ENCODE measurements at regions not wholly inside any gene's neighbourhood (a gene's known extent, or its start where the extent isn't known, plus 50 kb on each side); places are given as distances from the start of the nearest gene placed in this dataset.
"Not testable (repeated sequence)": the region's sequence is repeated elsewhere in the genome, so short reads cannot be mapped to it uniquely, and the experiment has no call there.

- Histone ChIP-seq H3K27me3 (ENCODE audit: control insufficient read depth, insufficient read depth, low read length) (no peaks in the 10 kb centered on the region), H3K36me3 (ENCODE audit: control insufficient read depth, insufficient read depth, low read length) (no peaks in the 10 kb centered on the region), H3K4me3 (ENCODE audit: low read depth, low read length) (no peak overlapping the region)
- TF ChIP-seq, protein P1, sequence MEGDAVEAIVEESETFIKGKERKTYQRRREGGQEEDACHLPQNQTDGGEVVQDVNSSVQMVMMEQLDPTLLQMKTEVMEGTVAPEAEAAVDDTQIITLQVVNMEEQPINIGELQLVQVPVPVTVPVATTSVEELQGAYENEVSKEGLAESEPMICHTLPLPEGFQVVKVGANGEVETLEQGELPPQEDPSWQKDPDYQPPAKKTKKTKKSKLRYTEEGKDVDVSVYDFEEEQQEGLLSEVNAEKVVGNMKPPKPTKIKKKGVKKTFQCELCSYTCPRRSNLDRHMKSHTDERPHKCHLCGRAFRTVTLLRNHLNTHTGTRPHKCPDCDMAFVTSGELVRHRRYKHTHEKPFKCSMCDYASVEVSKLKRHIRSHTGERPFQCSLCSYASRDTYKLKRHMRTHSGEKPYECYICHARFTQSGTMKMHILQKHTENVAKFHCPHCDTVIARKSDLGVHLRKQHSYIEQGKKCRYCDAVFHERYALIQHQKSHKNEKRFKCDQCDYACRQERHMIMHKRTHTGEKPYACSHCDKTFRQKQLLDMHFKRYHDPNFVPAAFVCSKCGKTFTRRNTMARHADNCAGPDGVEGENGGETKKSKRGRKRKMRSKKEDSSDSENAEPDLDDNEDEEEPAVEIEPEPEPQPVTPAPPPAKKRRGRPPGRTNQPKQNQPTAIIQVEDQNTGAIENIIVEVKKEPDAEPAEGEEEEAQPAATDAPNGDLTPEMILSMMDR (IDR thresholded peaks at IDR 0.05; ENCODE audit: insufficient read depth, low read length, severe bottlenecking), result no peak
- no peak for FAIRE-seq
- no peak for DNase-seq (ENCODE audit: low read depth)
These were observed 82.9 kb upstream of the RUFY1 start for GRCh38 chr5:179467441-179467840.

- TF ChIP-seq, protein P1 (IDR thresholded peaks at IDR 0.05; ENCODE audit: insufficient read depth, low read length, severe bottlenecking), result no peak
These were observed 85.7 kb upstream of the RUFY1 start for GRCh38 chr5:179464631-179465030.

DNA sequence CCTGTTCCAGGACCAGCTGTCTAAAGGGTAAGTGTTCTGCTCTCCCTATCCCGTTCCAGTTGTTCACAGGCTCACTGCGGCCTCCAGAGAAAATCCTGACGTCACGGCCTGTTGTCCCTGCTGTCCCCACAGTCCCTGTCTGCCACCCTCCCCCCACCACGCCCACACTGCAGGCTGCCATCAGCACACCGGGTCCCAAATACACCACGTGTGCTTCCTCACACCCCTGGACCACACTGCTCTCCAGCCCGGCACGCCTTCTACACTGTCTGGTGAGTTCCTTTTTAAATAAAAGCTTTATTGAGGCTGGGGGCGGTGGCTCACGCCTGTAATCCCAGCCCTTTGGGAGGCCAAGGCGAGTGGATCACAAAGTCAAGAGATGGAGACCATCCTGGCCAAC lies 88.3 kb upstream of the RUFY1 start:
- H3K27me3 ChIP-seq (ENCODE audit: control insufficient read depth, insufficient read depth, low read length), result no peaks in the 10 kb centered on the region
- FAIRE-seq (no peak), DNase-seq (ENCODE audit: low read depth) (no peak)
- no peak overlapping the region for H3K4me3 ChIP-seq (ENCODE audit: low read depth, low read length)
- TF ChIP-seq, protein P1 (IDR thresholded peaks at IDR 0.05; ENCODE audit: insufficient read depth, low read length, severe bottlenecking), result no peak
- no peaks in the 10 kb centered on the region for H3K36me3 ChIP-seq (ENCODE audit: control insufficient read depth, insufficient read depth, low read length)

More at GRCh38 chr5:179464631-179465030, 85.7 kb upstream of the RUFY1 start:
- FAIRE-seq (no peak), DNase-seq (ENCODE audit: low read depth) (no peak)
- no peaks in the 10 kb centered on the region for H3K36me3 ChIP-seq (ENCODE audit: control insufficient read depth, insufficient read depth, low read length)
- no peaks in the 10 kb centered on the region for H3K27me3 ChIP-seq (ENCODE audit: control insufficient read depth, insufficient read depth, low read length)
- H3K4me3 ChIP-seq (ENCODE audit: low read depth, low read length), result no peak overlapping the region

DNA sequence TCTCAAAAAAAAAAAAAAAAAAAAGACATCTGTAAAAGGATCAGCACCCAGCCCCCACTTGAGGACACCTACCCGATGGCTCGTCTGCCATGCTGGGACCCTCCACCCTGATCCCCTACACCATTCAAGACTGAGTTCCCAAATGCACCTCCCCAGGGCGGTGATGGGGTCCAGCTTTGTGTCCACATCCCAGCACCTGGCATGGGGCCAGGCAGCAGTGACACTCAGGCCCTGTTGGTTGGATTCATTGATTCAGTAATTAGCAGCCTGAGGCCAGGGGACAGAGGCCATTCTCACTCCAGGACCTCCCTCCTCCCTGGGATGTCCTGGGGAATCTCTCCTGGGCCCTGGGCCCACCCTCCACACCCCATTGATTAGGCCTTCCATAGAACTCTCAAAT lies 88.8 kb upstream of the RUFY1 start:
- no peaks in the 10 kb centered on the region for H3K36me3 ChIP-seq (ENCODE audit: control insufficient read depth, insufficient read depth, low read length)
- FAIRE-seq, result no peak
- DNase-seq (ENCODE audit: low read depth), result no peak
- no peaks in the 10 kb centered on the region for H3K27me3 ChIP-seq (ENCODE audit: control insufficient read depth, insufficient read depth, low read length)
- TF ChIP-seq, protein P1 (IDR thresholded peaks at IDR 0.05; ENCODE audit: insufficient read depth, low read length, severe bottlenecking), result no peak
- no peak overlapping the region for H3K4me3 ChIP-seq (ENCODE audit: low read depth, low read length)

DNA sequence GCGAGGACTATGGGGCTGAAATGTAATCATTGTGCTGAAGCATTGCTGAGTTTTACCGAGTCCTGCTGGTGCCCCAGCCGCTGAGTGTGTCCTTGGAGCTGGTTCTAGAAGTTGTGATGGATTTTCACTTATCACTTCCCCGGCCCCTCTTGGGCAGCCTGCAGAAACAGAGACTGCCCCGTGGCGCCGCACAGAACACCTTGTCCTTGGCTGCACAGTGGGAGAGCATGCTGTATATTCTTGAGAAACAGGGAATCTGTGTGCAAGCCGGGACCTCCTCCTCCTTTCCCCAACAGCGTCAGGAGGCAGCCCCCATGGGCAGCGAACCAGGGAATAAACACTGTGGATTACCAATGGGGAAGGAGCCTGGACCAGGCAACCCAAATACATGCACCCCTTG lies 90.6 kb upstream of the RUFY1 start:
- no peak for DNase-seq (ENCODE audit: low read depth)
- Histone ChIP-seq H3K27me3 (ENCODE audit: control insufficient read depth, insufficient read depth, low read length) (no peaks in the 10 kb centered on the region), H3K36me3 (ENCODE audit: control insufficient read depth, insufficient read depth, low read length) (no peaks in the 10 kb centered on the region), H3K4me3 (ENCODE audit: low read depth, low read length) (no peak overlapping the region)
- no peak for FAIRE-seq
- TF ChIP-seq, protein P1 (IDR thresholded peaks at IDR 0.05; ENCODE audit: insufficient read depth, low read length, severe bottlenecking), result no peak

GRCh38 chr5:179457612-179458011 lies 92.7 kb upstream of the RUFY1 start:
- TF ChIP-seq, protein P1 (IDR thresholded peaks at IDR 0.05; ENCODE audit: insufficient read depth, low read length, severe bottlenecking), result no peak
- H3K36me3 ChIP-seq (ENCODE audit: control insufficient read depth, insufficient read depth, low read length), result no peaks in the 10 kb centered on the region
- H3K27me3 ChIP-seq (ENCODE audit: control insufficient read depth, insufficient read depth, low read length), result no peaks in the 10 kb centered on the region
- no peak overlapping the region for H3K4me3 ChIP-seq (ENCODE audit: low read depth, low read length)
- FAIRE-seq (no peak), DNase-seq (ENCODE audit: low read depth) (no peak)

- H3K4me3 ChIP-seq (ENCODE audit: low read depth, low read length); H3K27me3 ChIP-seq (ENCODE audit: control insufficient read depth, insufficient read depth, low read length); H3K36me3 ChIP-seq (ENCODE audit: control insufficient read depth, insufficient read depth, low read length); DNase-seq (ENCODE audit: low read depth); FAIRE-seq: not testable (repeated sequence)
These were observed 94.3 kb upstream of the RUFY1 start for GRCh38 chr5:179456075-179456474.
